NK-92 treated with Interleukin-12 subunit alpha and Interleukin-12 subunit beta, amount 100 ng/mL, for 24 hours (cell line): ENCODE measurements at regions not wholly inside any gene's neighbourhood (a gene's known extent, or its start where the extent isn't known, plus 50 kb on each side); places are given as distances from the start of the nearest gene placed in this dataset.

Source experiments
- DNase-seq: peaks from one replicate; lab custom pipeline; 2025; lab: John Stamatoyannopoulos, UW

DNA sequence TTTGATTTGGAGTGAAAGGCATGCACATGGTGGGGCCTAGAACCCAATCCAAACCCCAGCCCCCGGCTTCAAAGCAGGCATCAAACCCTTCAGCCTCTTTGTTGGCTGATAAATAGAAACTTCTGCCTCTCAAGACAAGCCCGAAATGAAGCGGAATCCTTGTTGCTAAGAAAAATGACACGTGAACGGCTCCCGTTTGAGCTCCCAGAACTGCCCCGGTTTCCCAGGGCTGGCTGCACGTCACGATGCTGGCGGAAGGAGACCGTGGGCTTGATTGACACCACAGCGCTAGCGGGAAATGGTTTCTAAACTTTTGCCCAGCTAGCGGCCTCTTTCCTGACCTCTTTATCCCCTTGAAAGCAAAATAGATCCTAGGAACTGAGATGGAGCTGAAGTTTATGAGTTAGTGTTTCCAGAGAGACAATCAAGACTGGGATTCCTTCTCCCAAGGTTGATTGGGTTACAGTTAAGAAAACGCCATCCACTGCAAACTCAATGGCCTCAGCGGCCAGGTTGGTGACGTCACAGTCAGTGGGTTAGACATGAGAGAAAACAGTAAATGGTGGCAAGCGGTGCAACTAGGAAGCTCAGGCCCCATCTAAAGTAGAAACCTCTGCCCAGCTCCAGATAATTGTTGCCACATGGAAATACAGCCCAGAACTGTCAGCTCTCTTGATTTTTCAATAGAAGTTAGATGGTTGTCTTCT lies 117.0 kb downstream of the ANKRD60 start:
- DNase-seq = no peak

DNA sequence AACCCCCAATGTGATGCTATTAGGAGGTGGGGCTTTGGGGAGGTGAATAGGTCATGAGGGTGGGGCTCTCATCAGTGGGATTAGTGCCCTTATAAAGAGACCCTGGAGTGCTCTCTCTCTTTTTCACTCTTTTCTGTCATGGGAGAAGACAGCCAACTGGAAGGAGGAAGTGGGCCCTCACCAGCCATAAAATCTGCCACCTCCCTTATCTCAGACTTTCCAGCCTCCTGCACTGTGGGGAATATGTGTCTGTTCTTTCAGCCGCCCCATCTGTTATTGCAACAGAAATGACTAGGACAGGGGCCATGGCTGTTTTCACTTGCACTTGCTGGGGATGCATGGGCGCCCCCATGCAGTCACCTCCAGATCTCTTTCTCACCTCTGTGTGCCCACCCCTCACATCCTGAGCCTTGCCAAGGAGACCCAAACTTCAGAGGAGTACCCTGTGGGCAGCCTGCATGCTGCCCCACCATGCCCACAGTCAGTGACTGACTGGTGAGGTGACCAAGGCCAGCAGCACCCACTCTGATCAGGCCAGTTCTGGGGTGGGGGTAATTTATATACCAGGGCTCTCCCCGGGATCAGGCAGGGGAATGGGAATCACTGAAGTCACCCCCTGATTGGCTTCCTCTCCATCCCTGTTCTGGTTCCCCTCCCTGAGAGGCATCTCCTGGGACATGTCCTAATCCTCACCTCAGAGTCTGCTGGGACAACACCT lies 118.4 kb downstream of the ANKRD60 start:
- no peak for DNase-seq

DNA sequence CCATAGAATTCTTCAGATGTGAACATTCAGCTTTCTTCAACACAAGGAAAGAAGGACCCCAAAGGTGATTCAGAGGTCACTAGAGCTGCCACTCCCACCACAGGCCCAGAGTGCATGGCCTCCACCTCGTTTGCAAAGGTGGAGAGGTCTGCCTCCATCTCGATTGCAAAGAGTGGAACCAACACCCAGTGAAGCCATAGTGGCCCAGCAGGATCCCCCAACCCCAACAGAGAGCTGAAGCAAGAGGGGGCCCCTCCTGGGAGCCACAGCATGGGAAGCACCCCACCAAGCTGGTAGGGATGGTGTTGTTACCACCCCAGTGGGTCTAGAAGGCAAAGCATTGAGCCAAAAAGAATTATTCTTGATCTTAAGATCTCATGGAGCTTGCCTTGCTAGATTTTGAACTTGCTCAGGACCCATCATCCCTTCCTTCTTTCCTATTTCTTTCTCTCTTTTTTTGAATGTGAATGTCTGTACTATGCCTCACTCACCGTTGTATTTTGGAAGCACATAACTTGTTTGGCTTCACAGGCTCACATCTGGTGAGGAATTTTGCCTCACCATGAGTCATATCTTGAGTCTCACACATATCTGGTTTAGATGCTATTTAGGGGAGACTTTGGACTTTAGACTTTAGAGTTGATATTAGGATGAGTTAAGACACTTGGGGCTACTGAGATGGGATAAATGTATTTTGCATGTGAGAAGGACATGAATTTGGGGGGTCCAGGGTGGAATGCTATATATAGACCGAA lies 119.2 kb downstream of the ANKRD60 start:
- no peak for DNase-seq

DNA sequence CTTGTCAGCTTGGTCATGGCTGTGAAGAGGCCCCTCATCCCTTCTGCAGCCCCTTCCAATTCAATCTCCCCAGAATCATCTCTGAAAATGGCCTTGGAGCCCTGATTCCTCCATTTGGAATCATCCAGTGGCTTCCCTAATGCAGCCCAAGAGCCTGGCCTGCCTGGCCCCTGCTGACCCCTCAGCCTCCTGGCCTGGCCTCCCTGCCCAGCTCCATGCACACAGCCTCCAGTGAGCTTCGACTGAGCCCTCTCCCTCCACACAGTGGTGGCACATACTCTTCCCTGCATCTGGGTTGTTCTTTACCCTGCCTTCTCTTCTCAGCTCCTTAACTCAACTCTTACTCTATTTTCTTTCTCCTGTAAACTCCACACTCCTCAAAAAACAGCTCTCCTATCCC lies 120.9 kb downstream of the ANKRD60 start:
- DNase-seq = no peak

DNA sequence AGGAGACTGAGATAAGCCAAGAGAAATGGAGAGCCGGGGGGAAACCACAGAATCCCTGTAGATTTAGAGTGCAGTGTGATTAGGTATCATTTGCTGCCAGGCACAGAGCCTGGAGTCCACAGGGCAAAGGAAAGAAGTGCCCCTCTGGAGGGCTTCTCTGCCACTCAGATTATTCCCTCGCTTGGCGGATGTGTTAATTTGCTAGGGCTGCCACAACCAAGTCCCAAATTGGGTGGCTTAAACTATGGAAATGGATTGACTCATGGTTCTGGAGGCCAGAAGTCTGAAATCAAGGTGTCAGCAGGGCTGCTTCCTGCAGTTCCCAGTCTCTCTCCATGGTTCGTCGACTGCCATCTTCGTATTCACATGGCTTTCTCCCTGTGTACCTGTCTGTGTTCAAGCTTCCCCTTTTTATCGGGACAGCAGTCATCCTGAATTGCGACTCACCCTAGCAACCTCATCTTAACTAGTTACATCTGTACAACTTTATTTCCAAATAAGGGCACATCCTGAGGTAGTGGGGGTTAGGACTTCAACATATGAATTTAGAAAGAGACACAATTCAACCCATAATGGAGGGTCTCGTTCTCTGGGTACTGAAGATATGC lies 122.2 kb downstream of the ANKRD60 start:
- DNase-seq = no peak

DNA sequence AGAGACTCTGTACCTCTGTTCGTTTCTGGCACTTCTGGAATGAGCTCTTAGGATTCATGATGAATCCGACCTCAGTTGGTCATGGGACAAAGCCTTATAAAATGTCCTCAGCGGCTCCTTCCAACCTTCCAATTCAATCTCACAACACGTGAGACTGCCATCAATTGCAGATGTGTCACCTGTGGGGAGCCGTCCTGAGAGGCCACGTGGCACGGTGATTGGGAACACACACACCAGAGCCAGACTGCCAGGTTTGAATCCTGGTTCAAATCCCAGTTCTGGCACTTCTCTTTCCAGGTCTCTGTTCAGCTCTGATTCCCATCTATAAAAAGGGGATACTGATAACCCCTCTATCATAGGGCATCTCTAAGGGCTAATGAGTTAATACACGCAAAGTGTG lies 124.5 kb downstream of the ANKRD60 start:
- no peak for DNase-seq

DNA sequence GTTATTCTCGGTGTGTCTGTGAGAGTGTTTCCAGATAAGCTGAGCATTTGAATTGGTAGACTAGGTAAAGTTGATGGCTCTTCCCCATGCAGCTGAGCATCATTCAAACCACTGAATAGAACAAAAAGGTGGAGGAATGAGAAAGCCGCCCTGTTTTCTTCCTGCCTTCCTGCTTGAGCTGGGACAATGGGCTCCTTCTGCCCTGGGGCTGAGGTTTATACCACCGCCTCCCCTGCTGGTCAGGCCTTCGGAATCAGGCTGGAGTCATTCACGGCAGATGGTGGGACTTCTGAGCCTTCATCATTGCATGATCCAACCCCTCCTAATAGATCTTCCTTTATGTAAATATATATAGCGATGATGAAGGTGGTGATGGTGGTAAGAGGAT lies 124.9 kb downstream of the ANKRD60 start:
- no peak for DNase-seq

DNA sequence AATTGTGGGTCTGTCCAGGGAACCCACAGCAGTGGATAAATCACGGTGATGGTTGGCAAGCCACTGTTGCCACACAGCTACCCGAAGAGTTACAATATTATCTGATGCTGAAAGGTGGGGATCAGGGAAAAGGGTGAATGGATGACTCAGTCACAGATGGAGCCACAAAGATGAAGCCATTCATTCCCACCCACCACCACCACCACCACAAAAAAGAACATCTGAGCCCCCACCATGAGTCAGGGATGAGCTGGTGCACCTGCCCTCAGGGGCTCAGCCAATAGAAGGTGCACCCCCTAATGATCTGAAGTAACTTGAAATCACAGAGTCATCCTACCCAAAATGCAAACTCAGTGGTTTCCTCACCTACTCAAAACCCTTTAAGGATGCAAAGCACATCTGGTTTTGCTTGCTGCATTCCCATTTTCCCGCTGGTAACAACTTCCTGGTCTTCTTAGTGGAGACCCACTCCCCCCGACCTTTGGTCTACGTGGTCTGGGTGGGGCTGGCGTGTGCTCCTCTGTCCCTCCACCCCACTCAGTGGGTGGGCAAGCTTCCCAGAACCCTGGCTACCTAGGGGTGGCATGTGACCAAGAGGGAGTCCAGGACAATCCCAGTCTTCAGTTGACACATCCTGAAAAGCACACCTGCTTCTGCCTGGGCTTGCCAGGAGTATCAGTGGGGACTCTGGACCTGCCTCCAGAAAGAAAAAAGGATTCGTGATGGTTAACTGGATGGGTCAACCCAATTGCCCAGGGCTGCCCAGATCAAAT lies 125.5 kb downstream of the ANKRD60 start:
- DNase-seq = no peak

DNA sequence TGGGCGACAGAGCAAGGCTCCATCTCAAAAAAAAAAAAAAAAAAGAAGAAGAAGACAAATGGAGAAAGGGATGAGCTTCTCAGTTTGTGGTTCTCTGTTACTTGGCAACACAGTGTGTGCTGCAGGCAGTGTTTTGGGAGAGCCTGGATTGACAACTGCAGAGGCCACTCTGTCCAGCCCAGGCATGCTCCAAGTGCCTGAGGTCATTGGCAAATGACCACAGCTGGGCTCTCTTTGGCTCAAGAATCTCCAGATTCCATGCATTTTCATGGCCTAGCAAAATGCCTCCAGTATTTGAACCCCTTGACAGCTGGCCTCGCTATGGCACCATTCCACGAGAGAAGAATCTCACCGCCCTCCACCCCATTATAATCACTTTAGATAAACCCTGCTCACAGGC lies 126.2 kb downstream of the ANKRD60 start:
- DNase-seq = no peak

DNA sequence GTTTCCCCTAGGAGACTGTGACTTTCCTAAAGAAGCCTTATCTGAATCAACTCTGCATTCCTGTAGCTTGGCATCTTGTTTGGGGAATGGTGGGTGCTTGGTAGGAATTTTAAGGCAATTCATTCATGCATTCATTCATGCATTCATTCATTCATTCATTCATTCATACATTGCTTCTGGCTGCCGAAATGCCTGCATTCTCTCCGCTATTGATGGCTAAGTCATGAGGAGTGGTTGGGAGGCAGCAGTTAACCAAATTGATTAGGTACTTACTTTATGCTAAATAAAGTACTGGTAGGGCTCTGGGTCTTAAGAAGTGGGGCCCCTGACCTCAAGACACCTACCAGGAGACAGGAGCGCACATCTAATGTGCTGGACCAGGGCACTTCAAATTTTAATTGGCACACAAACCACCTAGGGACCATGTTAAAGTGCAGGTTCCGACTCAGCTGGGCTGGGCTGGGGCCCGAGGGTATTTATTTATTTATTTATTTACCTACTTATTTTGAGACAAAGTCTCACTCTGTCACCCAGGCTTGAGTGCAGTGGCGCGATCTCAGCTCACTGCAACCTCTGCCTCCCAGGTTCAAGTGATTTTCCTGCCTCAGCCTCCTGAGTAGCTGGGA lies 127.6 kb downstream of the ANKRD60 start:
- no peak for DNase-seq

DNA sequence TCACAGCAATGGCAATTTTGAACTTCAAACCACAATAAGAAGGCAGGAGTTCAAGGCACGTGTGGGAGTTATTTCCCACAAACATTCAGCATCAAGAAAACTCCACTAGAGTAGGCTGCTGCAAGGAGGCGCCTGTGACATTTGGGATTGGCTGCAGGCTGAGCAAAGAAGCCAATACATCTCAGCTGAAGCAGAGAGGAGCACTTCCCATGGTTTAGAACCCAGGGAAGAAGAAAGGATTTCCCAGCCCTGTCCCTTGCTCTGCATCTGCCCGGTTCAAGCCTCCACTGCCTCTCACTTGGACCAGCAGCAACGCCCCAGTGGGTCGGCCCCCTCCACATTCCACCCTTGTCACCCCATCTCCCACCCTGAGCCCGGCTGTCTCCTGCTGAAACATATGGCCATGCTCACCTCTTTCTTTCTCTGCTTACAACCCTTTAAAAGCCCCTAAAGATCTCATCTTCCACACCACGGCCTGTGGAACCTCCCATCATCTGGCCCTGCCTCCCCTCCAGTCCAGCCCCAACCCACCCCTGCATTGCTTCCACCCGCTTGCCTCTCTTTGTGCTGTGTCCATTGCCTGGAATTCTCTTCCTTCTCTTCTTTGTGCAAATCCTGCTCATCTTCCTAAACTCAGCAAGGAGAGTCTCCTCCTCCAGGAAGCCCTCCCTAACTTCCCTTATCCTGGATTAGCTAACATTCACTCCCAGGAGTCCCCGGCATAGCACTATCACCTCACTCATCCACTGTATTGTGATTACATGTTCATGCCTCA lies 128.3 kb downstream of the ANKRD60 start:
- no peak for DNase-seq

DNA sequence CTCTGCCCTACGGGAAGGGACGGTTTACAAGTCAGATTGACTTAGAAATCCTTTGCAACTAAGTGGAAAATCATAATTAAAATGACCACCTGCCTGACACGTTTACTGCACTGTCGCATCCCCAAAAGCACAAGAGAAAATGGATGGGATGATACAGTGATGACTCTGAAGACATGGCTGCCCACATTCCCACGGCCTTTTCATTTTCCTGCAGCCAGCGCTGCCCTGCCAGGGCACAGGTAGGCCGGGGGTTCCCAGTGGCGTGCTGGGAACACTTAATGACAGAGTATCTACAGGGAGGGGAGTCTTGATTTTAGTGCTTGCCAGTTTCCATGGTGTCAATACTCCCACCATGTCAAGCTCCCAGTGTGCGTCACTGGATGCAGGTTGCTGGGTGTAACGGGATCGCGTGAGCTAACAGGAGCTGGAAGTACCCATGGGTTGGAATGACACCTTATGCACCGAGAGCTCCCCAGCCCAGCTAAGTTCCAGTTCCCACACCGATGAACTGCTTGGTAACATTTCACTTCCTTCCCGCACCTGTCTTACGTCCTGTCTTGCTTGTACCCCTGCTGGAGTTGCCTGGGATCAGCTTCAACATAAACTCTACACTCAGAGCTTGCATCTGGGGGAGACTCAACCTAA lies 129.0 kb downstream of the ANKRD60 start:
- DNase-seq = no peak

DNA sequence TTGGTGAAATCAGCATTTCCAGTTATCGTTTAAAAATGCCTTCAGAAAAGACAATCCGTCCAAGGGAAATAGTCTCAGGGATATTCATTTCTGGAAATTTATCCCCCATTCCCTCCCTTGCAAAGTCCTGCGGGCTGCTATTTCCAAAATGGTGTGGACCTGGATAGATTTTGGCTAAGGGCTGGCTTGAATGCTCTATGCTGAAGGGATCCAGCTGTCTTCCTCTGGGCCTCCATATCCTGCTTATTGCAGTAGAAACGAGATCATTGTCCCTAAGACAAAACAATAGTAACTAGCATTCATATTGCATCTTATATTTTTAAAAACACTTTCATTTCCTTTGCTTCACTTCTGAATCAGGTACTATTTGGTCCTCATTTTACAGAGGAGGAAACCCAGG lies 129.9 kb downstream of the ANKRD60 start:
- no peak for DNase-seq

DNA sequence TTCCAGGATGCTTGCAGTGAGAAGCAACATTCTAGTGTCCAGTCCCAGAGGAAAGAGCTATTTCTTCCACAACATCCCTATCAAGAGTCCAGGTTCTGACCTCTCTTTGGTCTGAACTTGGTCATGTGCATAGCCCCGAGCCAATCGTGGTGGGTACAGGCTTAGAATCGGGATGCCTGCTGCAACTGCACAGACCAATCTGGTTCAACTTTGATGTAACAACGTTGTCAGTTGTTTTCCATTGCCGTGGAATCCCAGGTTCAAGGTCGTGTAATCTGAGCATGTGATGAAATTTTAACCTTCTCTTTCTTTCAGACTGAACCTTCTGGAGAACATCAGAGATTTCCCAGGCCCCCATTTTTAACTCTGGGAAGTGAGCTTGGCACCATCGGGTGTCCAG lies 130.5 kb downstream of the ANKRD60 start:
- no peak for DNase-seq

DNA sequence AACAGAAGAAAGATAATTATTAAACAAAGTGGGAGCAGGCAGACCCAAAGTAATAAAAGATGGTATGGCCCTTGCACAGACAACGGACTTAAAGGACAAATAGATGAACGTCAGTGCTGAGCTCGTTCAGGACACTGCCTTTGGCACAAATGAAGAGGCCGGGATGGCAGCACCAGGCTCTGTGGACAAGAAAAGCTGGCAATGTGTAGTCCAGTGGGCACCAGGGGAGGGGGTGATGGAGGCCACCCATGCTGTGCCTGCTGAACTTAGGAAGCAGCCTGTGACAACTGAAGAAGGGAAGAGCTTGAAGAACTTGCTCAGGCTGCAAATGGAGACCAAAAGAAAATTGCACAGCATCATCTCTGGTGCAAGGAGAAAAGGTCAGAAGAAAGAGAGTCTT lies 131.0 kb downstream of the ANKRD60 start:
- DNase-seq = no peak

DNA sequence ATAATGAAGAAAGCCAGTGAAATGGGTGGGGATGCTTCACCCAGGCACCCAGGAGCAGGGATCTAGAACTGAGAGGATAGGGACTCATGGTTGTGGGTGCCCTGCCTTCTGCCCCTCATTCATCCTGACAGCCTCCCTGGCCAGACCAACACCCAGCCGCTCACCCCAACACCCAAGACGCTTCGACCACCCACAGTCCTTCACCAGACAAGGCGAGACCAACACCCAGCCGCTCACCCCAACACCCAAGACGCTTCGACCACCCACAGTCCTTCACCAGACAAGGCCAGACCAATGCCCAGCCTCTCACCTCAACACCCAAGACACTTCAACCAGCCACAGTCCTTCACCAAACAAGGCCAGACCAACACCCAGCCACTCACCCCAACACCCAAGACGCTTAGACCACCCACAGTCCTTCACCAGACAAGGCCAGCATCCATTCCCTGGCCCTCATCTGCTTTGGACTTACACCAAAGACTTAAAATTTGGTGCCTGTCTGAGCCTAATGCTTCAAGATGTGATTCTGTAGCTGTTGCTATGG lies 131.5 kb downstream of the ANKRD60 start:
- DNase-seq = no peak

DNA sequence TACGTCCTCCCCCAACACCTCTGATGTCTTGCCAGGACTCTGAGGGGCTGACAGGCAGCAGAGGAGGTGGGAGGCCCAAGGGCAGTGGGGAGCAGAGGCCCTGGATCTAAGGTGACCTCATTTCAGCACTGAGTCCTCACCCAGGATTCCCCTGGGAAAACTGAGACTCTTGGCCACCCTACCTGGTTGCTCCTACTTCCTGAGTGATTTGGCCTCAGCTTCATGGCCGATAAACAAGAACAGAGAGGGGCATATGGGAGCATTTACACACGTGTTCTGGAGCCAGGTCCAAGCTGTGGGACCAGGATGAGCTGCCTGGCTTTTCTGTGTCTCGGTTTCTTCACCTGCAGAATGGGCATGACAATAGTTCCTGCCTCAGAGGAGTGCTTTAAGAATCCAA lies 133.8 kb downstream of the ANKRD60 start:
- DNase-seq = no peak

DNA sequence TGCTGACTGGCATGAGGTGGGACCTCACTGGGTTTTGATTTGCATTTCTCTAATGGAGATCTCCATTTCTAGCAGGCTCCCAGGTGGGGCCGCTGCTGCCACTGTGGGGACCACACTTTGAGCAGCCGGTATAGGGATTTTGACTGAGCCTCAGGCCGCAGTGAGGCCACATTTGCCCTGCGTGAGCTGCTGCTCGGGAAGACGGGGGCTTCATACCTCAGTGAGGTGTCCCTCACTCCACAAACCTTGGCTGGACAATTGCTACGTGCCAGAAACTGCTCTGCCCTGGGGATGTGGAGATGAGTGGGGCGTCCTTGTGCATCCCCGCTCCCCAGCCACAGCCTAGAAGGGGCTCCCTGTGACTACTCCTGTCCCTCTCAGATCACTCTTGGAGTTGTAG lies 134.3 kb downstream of the ANKRD60 start:
- no peak for DNase-seq

DNA sequence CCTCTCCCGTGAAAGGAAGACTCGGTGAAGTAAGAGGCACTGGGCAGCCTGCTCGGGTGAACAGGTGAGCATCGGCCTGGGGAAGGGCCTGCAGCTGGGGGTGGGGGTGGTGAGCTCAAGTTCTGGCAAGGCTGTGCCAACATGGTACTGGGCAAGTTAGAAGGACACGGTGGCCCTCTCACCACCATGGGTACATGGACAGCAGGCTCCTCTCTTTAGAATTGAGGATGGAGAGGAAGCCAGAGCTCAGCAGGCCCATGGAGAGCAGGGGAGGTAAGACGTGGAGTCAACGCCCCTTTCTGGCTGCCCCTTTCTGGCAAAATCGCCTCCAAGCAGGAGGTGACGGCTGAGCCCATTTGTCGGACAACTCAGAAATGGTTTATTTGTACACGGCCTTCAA lies 135.6 kb downstream of the ANKRD60 start:
- no peak for DNase-seq

DNA sequence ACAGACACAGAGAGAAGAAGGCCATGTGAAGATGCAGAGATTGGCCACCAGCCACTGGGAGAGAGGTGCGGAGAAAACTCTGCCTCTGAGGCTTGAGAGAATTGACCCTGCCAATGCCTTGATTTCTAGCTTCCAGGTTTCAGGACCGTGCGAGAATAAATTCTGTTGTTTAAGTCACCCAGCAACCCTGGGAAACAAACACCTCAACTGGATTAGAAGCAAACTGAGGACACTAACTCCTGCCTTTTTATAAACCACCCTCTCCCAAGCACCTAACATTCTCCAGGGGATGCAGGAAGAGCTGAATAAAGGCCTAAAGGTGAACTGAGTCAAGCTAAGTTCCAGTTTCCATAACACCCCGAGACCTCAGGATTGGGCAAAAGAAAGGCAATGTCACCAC lies 136.1 kb downstream of the ANKRD60 start:
- DNase-seq = no peak
